T follicular helper cell (primary cell): ENCODE measurements at regions not wholly inside any gene's neighbourhood (a gene's known extent, or its start where the extent isn't known, plus 50 kb on each side); places are given as distances from the start of the nearest gene placed in this dataset.
"Not testable (repeated sequence)": the region's sequence is repeated elsewhere in the genome, so short reads cannot be mapped to it uniquely, and the experiment has no call there.

Source experiments
- DNase-seq: peaks from one replicate; pipeline ENCODE4 v3.0.0-alpha.2; 2020; ENCODE audit warnings: low read depth

GRCh38 chr1:213680677-213681325, 307.0 kb upstream of the PROX1 start:
- no peak for DNase-seq

GRCh38 chr1:213681788-213682340, 305.9 kb upstream of the PROX1 start:
- no peak for DNase-seq

DNA sequence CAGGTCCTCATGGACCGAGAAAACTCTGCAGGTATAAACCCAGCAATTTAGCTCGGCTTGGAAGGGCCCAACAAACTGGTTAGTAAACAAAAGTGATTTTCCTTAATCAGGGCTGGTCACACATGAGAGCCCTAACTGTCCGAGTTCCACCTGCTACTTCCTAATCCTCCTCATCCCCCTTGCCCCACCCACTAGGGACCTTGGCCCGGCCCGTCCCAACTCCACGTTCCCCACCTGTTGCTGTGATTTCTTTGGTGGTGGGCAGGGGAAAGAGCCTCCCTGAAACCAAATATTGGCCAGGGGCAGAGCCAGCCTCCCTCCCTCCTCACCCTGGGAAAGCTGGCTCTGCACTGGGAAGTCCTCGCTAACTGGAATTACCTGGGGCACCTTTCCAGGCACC, 304.2 kb upstream of the PROX1 start:
- DNase-seq: no peak

DNA sequence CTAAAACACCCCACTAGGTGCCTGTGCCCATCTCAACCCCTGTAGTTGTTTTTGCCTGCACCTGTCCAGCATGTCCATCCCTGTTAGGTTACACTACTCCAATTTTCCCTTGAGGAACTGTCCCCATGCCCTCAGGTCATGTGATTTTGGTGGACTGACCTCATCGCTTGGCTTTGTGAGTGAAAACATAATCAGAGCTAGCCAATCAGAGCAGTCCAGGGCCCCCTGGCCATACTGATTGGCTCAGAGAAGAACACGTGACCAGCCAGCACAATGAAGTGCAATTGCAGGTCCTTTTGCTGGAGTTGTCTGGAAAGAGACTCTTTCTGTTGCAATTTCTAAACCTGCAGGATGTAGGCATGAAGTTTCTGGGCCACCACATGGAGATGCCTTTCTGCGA, 303.3 kb upstream of the PROX1 start:
- DNase-seq: no peak

DNA sequence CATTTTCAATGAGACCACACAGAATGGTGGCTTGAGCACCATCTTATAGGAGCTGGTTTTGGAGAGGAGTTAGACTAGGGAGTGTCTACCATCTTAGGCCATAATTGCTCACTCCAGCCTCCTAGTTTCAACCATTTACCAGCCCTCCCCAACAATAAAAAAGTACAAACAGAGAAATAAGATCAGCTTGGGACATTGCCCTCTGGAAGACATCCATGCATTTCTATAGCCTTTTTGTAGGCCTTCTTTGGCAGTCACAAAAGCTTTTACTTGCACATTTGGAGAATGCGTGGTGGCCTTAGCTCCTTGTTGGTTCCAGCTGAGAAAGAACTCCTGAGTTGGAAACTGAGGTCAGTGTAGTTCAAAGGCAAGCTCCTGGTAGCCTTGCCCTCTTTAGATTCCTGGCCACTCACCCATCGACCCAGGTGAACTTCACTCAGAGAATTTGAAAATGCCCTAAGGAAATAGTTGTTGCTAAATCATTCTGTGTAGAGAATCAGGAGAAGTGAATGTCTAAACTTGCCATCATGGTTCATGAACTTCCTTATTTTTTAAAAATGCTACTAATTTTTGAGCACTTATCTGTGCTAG, 301.7 kb upstream of the PROX1 start:
- DNase-seq: no peak

DNA sequence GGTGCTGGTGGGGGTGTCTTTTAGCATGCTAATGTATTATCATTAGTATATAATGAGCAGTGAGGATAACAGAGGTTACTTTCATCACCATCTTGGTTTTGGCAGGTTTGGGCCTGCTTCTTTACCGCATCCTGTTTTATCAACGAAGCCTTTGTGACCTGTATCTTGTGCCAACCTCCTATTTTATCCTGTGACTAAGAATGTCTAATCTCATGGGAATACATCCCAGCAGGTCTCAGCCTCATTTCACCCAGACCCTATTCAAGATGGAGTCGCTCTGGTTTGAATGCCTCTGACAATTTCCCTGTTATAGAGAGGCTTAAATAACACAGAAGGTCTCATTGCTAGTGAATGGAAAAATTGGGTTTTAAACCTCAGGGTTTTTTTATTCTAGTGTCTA, 300.8 kb upstream of the PROX1 start:
- no peak for DNase-seq

- DNase-seq: no peak
These were observed 299.9 kb upstream of the PROX1 start for GRCh38 chr1:213687832-213688231.

GRCh38 chr1:213688655-213689054, 299.1 kb upstream of the PROX1 start:
- DNase-seq: no peak

- DNase-seq: no peak
These were observed 298.5 kb upstream of the PROX1 start for GRCh38 chr1:213689260-213689659.

GRCh38 chr1:213690341-213690917, 297.3 kb upstream of the PROX1 start:
- no peak for DNase-seq

- no peak for DNase-seq
These were observed 295.5 kb upstream of the PROX1 start for GRCh38 chr1:213692321-213692720.

DNA sequence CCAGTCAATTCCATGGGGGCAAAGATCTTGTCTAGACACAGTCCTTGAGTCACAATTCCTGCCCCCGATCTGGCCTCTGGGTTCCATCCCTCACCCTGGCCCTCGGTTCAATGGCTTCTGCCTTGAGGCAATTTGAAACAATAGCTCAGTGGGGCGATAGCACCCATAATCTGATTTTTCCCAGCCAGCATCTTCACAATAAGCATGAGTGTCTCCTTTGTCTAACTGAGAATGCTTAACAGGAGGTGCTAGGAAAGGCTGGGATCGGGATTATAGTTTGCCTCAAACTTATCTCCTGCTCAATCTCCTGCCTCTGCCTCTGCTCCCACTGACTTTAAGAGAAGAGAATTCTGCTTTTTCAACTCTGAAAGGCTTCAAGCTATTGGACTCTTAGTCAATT, 293.9 kb upstream of the PROX1 start:
- no peak for DNase-seq

DNA sequence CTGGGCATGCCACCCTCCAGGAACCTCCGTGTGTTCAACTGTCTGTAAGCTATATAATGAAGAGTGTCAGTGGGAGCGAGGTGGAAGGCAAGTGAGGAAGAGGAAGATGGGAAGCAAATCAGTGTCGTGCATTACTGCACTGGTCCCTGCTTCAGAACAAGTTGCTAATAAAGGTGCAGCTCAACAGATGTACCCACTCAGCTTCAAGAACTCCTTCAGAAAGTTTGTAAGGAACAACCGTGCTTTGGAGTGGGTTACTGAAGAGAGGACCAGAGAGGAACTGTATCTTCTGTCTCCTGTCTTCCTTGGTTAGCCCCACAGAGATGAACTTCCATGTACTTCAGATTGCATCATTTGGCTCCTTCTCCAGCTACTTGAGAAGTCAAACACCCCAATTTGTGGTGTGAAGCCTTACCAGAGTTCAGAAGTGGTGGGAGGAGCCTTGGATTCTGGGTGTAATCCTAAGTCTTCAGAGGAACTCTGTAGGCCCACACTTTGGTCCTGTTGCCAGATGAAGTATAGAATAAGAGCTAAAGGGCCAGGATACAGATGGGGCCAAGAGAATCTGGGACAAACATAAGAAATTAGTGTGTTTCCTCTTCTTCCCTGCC, 290.5 kb upstream of the PROX1 start:
- no peak for DNase-seq

DNA sequence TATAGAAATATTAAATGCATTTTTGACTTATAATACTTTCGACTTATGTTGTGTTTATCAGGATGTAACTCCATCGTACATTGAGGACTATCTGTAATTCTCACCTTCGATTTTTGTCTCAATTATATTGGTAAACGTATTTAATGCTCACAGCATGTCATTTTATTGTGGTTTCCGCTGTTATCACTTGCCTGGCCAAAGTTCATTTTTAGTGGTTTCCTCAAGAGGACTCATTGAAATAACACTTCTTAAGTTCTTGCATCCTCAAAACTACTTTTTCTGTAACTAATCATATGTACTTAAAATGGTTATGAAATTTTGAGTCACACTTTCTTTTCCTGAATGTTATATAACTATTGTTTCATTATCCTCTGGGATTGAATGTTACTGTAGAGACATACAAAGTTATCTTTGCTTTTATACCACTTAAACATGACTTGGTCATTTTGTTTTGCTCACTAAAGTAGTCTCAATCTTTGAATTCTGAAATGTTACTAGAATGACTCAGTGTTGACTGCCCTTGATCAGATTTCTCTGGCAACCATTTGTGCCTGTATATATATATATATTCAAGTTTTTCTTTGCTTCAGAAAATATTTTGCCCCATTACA, 289.6 kb upstream of the PROX1 start:
- DNase-seq: no peak

DNA sequence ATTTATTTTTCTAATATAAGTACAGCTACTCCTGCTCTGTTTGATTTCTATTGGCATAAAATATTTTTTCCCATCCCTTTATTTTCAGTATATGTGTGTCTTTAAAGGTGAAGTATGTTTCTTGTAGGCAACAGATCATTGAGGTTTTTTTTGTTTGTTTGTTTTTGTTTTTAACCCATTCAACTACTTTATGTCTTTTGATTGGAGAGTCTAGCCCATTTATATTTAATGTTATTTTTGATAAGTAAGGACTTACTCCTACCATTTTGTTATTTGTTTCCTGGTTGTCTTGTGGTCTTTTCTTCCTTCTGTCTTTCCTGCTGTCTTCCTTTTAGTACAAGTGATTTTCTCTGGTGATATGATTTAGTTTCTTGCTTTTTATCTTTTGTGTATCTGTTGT, 285.1 kb upstream of the PROX1 start:
- DNase-seq: no peak

DNA sequence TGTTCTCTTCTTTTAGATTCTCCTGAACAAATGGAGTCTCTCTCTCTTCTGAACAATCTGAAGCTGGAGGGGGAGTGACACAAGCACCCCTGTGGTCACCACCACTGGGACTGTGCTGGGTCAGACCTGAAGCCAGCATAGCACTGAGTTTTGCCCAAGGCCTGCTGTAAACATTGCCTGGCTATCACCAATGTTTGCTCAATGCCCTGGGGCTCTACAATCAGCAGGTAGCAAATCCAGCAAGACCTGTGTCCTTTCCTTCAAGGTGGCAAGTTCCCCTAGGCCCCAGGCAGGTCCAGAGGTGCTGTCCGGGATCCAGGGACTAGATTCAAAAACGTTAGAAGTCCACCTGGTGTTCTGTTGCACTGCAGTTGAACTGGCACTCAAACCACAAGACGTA, 282.8 kb upstream of the PROX1 start:
- no peak for DNase-seq

DNA sequence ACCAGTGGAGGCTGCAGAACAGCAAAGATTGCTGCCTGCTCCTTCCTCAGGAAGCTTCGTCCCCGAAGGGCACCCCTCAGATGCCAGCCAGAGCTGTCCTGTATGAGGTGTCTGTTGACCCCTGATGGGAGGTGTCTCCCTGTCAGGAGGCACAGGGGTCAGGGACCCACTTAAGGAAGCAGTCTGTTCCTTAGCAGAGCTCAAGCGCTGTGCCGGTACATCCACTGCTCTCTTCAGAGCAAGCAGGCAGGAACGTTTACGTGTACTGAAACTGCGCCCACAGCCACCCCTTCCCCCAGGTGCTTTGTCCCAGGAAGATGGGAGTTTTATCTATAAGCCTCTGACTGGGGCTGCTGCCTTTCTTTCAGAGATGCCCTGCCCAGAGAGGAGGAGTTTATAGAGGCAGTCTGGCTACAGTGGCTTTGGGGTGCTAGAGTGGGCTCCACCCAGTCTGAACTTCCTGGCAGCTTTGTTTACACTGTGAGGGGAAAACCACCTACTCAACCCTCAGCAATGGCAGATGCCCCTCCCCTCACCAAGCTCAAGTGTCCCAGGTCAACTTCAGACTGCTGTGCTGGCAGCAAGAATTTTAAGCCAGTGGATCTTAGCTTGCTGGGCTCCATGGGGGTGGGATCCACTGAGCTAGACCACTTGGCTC, 275.8 kb upstream of the PROX1 start:
- DNase-seq: not testable (repeated sequence)

DNA sequence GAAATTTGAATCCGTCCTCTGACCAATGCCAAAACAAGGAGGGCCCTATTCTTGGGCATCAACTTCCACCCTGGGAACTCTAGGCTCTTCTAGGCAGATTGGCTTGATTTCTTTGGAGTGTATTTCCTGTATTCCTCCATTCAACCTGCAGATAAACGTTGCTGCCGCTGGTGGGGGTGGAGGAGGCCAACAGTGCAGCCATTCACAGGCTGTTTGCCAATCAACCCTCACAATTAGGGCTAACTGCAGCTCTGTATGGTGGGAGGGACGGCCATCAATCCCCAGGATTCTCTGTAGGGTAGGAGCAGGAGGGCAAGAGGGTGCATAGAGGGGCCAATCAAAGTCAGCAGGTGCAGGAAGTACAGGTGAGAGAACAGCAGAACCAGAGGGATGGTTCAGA, 273.1 kb upstream of the PROX1 start:
- DNase-seq: no peak

DNA sequence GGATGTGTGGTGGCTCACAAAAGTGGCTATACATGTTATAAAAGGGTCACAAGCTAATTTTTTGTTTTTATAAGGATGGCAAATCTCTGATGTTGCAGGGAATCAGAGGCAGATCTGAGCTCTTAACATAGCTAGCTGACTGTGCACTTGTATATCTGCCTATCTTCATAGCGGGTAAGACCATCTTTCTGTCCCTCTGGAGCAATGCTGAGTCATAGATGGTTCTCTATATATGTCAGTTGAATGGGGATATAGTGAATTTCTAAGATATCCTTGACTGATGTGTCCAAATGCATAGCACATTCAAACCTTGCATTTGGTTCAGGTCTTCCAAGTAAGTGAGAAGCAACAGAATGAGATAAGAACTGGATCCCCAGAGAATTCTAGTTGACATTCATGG, 272.6 kb upstream of the PROX1 start:
- DNase-seq: no peak

GRCh38 chr1:213719462-213719861, 268.3 kb upstream of the PROX1 start:
- no peak for DNase-seq

DNA sequence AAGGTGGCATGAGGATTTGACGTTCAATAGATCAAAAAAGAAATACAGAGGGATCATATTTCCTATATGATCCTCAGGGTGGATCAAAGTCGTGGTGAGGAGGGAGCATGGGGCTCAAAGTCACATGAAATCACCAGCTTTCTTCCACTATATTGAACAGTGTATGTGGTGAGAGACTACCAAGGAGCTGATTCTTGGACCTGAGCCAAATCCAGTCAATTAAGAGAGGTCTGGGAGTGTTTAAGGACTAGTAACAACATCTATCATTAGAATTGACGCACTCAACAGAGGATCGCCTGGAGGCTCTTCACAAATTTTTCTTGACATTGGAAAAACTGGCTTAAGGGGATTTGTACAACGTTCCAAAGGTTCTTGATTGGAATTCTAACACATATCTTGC, 267.7 kb upstream of the PROX1 start:
- DNase-seq: no peak

DNA sequence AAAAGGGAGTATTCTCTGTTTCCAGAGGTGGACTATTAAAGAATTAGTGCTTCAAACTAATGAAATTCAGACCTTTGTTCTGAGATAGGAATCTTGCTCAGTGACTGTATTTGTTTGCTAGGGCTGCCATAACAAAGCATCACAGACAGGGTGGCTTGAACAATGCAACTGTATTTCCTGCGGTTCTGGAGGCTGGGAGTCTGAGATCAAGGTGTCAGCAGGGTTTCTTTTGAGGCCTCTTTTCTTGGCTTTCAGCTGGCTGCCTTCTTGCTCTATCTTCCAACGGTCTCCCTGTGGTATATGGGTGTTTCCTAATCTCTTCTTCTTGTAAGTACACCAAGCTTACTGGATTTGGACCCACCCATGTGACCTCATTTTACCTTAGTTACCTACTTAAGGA, 264.6 kb upstream of the PROX1 start:
- no peak for DNase-seq
